ENCODE measurements at regions not wholly inside any gene's neighbourhood (a gene's known extent, or its start where the extent isn't known, plus 50 kb on each side); places are given as distances from the start of the nearest gene placed in this dataset.

DNA sequence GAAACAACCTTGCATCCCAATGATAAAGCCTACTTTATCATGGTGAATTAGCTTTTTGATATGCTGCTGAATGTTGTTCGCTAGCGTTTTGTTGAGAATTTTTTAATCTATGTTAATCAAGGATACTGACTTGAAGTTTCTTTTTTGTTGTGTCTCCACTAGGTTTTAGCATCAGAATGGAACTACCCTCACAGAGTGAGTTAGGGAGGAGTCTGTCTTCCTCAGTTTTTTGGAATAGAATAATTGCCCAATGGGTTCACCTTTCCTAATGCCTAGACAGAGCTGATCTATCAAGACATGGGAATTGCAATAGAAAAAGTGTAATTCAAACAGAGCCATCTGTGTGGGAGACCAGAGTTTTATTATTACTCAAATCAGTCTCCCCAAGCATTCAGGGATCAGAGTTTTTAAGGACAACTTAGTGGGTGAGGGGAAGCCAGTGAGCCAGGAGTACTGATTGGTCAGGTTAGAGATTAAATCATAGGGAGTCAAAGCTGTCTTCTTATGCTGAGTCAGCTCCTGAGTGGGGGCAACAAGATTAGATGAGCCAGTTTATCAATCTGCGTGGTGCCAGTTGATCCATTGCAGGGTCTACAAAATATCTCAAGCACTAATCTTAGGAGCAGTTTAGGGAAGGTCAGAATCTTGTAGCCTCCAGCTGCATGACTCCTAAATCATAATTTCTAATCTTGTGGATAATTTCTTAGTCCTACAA, 237.4 kb upstream of the PPP2R3A start:
- no peak for TF ChIP-seq NFE2L2 (IDR thresholded peaks at IDR 0.05; ENCODE audit: low read depth, low read length)
- TF ChIP-seq SMC3 (IDR thresholded peaks at IDR 0.05; ENCODE audit: low read depth, low read length) = no peak
- TF ChIP-seq POLR2A (IDR thresholded peaks at IDR 0.05; ENCODE audit: low read depth, low read length) = no peak
- TF ChIP-seq, protein P1, sequence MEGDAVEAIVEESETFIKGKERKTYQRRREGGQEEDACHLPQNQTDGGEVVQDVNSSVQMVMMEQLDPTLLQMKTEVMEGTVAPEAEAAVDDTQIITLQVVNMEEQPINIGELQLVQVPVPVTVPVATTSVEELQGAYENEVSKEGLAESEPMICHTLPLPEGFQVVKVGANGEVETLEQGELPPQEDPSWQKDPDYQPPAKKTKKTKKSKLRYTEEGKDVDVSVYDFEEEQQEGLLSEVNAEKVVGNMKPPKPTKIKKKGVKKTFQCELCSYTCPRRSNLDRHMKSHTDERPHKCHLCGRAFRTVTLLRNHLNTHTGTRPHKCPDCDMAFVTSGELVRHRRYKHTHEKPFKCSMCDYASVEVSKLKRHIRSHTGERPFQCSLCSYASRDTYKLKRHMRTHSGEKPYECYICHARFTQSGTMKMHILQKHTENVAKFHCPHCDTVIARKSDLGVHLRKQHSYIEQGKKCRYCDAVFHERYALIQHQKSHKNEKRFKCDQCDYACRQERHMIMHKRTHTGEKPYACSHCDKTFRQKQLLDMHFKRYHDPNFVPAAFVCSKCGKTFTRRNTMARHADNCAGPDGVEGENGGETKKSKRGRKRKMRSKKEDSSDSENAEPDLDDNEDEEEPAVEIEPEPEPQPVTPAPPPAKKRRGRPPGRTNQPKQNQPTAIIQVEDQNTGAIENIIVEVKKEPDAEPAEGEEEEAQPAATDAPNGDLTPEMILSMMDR (conservative IDR thresholded peaks at IDR 0.05; ENCODE audit: low read depth, low read length) = no peak
- no peak for TF ChIP-seq FOS (IDR thresholded peaks at IDR 0.05; ENCODE audit: low read depth, low read length)
- TF ChIP-seq ELK1 (IDR thresholded peaks at IDR 0.05; ENCODE audit: borderline replicate concordance, low read depth, low read length) = no peak
- no peak for TF ChIP-seq RAD21 (IDR thresholded peaks at IDR 0.05; ENCODE audit: low read length)
- no peak for TF ChIP-seq RFX5 (IDR thresholded peaks at IDR 0.05; ENCODE audit: low read depth, low read length)
